H1 (cell line): ENCODE measurements at regions not wholly inside any gene's neighbourhood (a gene's known extent, or its start where the extent isn't known, plus 50 kb on each side); places are given as distances from the start of the nearest gene placed in this dataset.

Source experiments
- CTCF ChIA-PET: fragments of 300-600 bp; sonication (Branson Sonifier 250); formaldehyde crosslinking; loops from one replicate; lab custom pipeline; 2021; ENCODE audit not compliant: partially characterized antibody; lab: Charles Lee
- POLR2A ChIA-PET: fragments of 300-600 bp; sonication (Branson Sonifier 250); formaldehyde crosslinking; loops from one replicate; lab custom pipeline; 2021; ENCODE audit warnings: inconsistent platforms; ENCODE audit not compliant: partially characterized antibody; lab: Charles Lee
- DNase-seq, 2 experiments: peaks; one replicate each; pipeline versions ENCODE4 v3.0.0 to v3.0.0-alpha.2; 2010 to 2022; ENCODE audit warnings: low spot score in 2 of 2, low read depth in 1 of 2, mixed read lengths in 1 of 2
- FAIRE-seq: peaks from 2 replicates; lab custom pipeline; 2011; peaks lifted over from hg19 to GRCh38; lab: Jason Lieb, UNC
- H2AFZ ChIP-seq: 2 replicates; pipeline ENCODE4 v1.8.1; 2012; ENCODE audit warnings: low read length, inconsistent platforms
- H2AK5ac ChIP-seq: 2 replicates; pipeline ENCODE4 v1.6.1; 2013; ENCODE audit warnings: low read depth, low read length
- H2BK120ac ChIP-seq: replicated peaks from 2 replicates; pipeline ENCODE3; 2013; ENCODE audit warnings: low read depth, low read length, inconsistent platforms
- H2BK12ac ChIP-seq: 2 replicates; pipeline ENCODE4 v1.6.1; 2013; ENCODE audit warnings: low read depth, low read length
- H2BK15ac ChIP-seq: 2 replicates; pipeline ENCODE4 v1.6.1; 2013; ENCODE audit warnings: low read length
- H2BK20ac ChIP-seq: 2 replicates; pipeline ENCODE4 v1.6.1; 2013; ENCODE audit warnings: low read length
- H2BK5ac ChIP-seq: 2 replicates; pipeline ENCODE4 v1.6.1; 2013; ENCODE audit warnings: low read depth, low read length
- H3K14ac ChIP-seq: 2 replicates; pipeline ENCODE4 v1.6.1; 2013; ENCODE audit warnings: inconsistent platforms; ENCODE audit not compliant: insufficient read length
- H3K18ac ChIP-seq: 2 replicates; pipeline ENCODE4 v1.6.1; 2013; ENCODE audit warnings: low read length; ENCODE audit errors: extremely low read depth
- H3K23ac ChIP-seq: 2 replicates; pipeline ENCODE4 v1.6.1; 2013; ENCODE audit warnings: inconsistent platforms; ENCODE audit not compliant: insufficient read length
- H3K23me2 ChIP-seq: 2 replicates; pipeline ENCODE4 v1.6.1; 2013; ENCODE audit warnings: low read depth, low read length
- H3K27ac ChIP-seq: 2 replicates; pipeline ENCODE4 v1.6.1; 2011; ENCODE audit warnings: low read depth, low read length, inconsistent platforms
- H3K27me3 ChIP-seq, 4 experiments: replicated peaks in 1 of 4; 1 replicate in 1 of 4; 2 replicates in 3 of 4; pipeline versions ENCODE4 v1.6.1 to v1.8.1; 2011 to 2013; ENCODE audit warnings: low read length in 3 of 4, mild to moderate bottlenecking in 3 of 4, inconsistent platforms in 2 of 4, mixed read lengths in 2 of 4, moderate library complexity in 1 of 4; ENCODE audit not compliant: control insufficient read depth in 3 of 4, insufficient read depth in 3 of 4; ENCODE audit errors: extremely low read depth in 1 of 4
- H3K36me3 ChIP-seq, 4 experiments: 2 replicates each; pipeline versions ENCODE4 v1.6.1 to v1.8.1; 2011 to 2013; ENCODE audit warnings: mild to moderate bottlenecking in 4 of 4, low read length in 3 of 4, moderate library complexity in 2 of 4, control low read depth in 1 of 4, inconsistent platforms in 1 of 4; ENCODE audit not compliant: insufficient read depth in 4 of 4, control insufficient read depth in 2 of 4
- H3K4ac ChIP-seq: replicated peaks from 2 replicates; pipeline ENCODE3; 2013; ENCODE audit warnings: low read length, low read depth, mixed read lengths, inconsistent platforms; ENCODE audit not compliant: insufficient read length
- H3K4me1 ChIP-seq, 4 experiments: replicated peaks in 1 of 4; 1 replicate in 1 of 4; 2 replicates in 3 of 4; pipeline versions ENCODE4 v1.6.1 to v1.8.1; 2011 to 2013; ENCODE audit warnings: low read length in 3 of 4, inconsistent platforms in 2 of 4, mixed read lengths in 1 of 4; ENCODE audit not compliant: insufficient read depth in 4 of 4, control insufficient read depth in 3 of 4
- H3K4me2 ChIP-seq, 2 experiments: 2 replicates each; pipeline versions ENCODE4 v1.6.1 to v1.8.1; 2011 to 2013; ENCODE audit warnings: low read depth in 2 of 2, low read length in 2 of 2, control low read depth in 1 of 2, inconsistent platforms in 1 of 2, mild to moderate bottlenecking in 1 of 2; ENCODE audit not compliant: insufficient read depth in 1 of 2
- H3K4me3 ChIP-seq, 4 experiments: fragments of 200-600, 300-600 bp in 1 of 4; sonication (generic), shearing (Covaris generic), sonication (Bioruptor Twin) in 1 of 4; 2 replicates each; pipeline versions ENCODE4 v1.5.1 to v1.8.1; 2011 to 2016; ENCODE audit warnings: low read length in 4 of 4, low read depth in 3 of 4, control low read depth in 2 of 4, inconsistent platforms in 2 of 4, mild to moderate bottlenecking in 2 of 4, mixed read lengths in 1 of 4, moderate library complexity in 1 of 4; ENCODE audit not compliant: insufficient read depth in 2 of 4; ENCODE audit errors: extremely low read depth in 1 of 4
- H3K56ac ChIP-seq: replicated peaks from 2 replicates; pipeline ENCODE3; 2013; ENCODE audit warnings: low read depth, mild to moderate bottlenecking, mixed read lengths, low read length, inconsistent platforms; ENCODE audit not compliant: insufficient read length
- H3K79me1 ChIP-seq: 2 replicates; pipeline ENCODE4 v1.6.1; 2013; ENCODE audit warnings: low read depth, low read length, control low read depth
- H3K79me2 ChIP-seq, 2 experiments: 2 replicates each; pipeline versions ENCODE4 v1.6.1 to v1.8.1; 2012 to 2013; ENCODE audit warnings: low read length in 2 of 2, mild to moderate bottlenecking in 2 of 2, inconsistent platforms in 1 of 2; ENCODE audit not compliant: insufficient read depth in 2 of 2, control insufficient read depth in 1 of 2
- H3K9ac ChIP-seq, 4 experiments: replicated peaks in 1 of 4; 1 replicate in 1 of 4; 2 replicates in 3 of 4; pipeline versions ENCODE4 v1.6.1 to v1.8.1; 2011 to 2013; ENCODE audit warnings: low read depth in 3 of 4, low read length in 3 of 4, control low read depth in 2 of 4, mild to moderate bottlenecking in 2 of 4, moderate library complexity in 2 of 4, inconsistent platforms in 1 of 4; ENCODE audit errors: extremely low read depth in 1 of 4
- H3K9me3 ChIP-seq, 2 experiments: 2 replicates each; pipeline versions ENCODE4 v1.6.1 to v1.8.1; 2012 to 2013; ENCODE audit warnings: mild to moderate bottlenecking in 2 of 2, moderate library complexity in 2 of 2, control low read depth in 1 of 2, inconsistent platforms in 1 of 2, low read depth in 1 of 2, low read length in 1 of 2, mixed read lengths in 1 of 2; ENCODE audit not compliant: insufficient read depth in 2 of 2
- H4K20me1 ChIP-seq, 2 experiments: replicated peaks in 1 of 2; 2 replicates each; pipeline versions ENCODE3 to v1.8.1; 2011 to 2013; ENCODE audit warnings: inconsistent platforms in 2 of 2, low read length in 2 of 2, mild to moderate bottlenecking in 1 of 2; ENCODE audit not compliant: insufficient read depth in 2 of 2, control insufficient read depth in 1 of 2
- H4K5ac ChIP-seq: 2 replicates; pipeline ENCODE4 v1.6.1; 2013; ENCODE audit warnings: low read length, low read depth, mixed read lengths, inconsistent platforms; ENCODE audit not compliant: insufficient read length
- H4K8ac ChIP-seq: 2 replicates; pipeline ENCODE4 v1.8.0; 2013; ENCODE audit warnings: mild to moderate bottlenecking, moderate library complexity, low read length, inconsistent platforms; ENCODE audit not compliant: insufficient read depth; ENCODE audit errors: extremely low read depth
- H4K91ac ChIP-seq: replicated peaks from 2 replicates; pipeline ENCODE3; 2013; ENCODE audit warnings: low read length, mixed read lengths, inconsistent platforms; ENCODE audit not compliant: insufficient read length
- BACH1 ChIP-seq: IDR thresholded peaks from 2 replicates; pipeline ENCODE4 v1.6.1; 2012; ENCODE audit warnings: low read length, improper control_type of control experiment
- BCL11A ChIP-seq, 2 experiments: IDR thresholded peaks; one replicate each; pipeline ENCODE4 v1.6.1; 2011; ENCODE audit warnings: low read depth in 2 of 2, low read length in 2 of 2, mild to moderate bottlenecking in 2 of 2
- CREB1 ChIP-seq: IDR thresholded peaks from 2 replicates; pipeline ENCODE4 v1.6.1; 2012; ENCODE audit warnings: inconsistent platforms
- CTBP2 ChIP-seq: IDR thresholded peaks from 2 replicates; pipeline ENCODE4 v1.7.0; 2011; ENCODE audit warnings: borderline replicate concordance, mild to moderate bottlenecking, moderate library complexity, mixed read lengths, low read length; ENCODE audit not compliant: insufficient read depth, insufficient read length
- E2F6 ChIP-seq: IDR thresholded peaks from 2 replicates; pipeline ENCODE4 v1.6.1; 2012; ENCODE audit warnings: inconsistent platforms
- EP300 ChIP-seq, 2 experiments: IDR thresholded peaks; 1 replicate in 1 of 2; 2 replicates in 1 of 2; pipeline ENCODE4 v1.6.1; 2011 to 2012; ENCODE audit warnings: low read depth in 2 of 2, low read length in 2 of 2, mild to moderate bottlenecking in 2 of 2, borderline replicate concordance in 1 of 2, inconsistent platforms in 1 of 2, moderate library complexity in 1 of 2
- EZH2 ChIP-seq: fragments of 200-600 bp; sonication (generic); IDR thresholded peaks from 2 replicates; pipeline ENCODE4 v1.7.1; 2012; ENCODE audit warnings: low read depth, mild to moderate bottlenecking, moderate library complexity, low read length, inconsistent platforms; ENCODE audit not compliant: severe bottlenecking
- JUND ChIP-seq: IDR thresholded peaks from 2 replicates; pipeline ENCODE4 v1.6.1; 2011; ENCODE audit warnings: mild to moderate bottlenecking, improper control_type of control experiment, low read length
- KDM1A ChIP-seq: fragments of 200-600, 300-600 bp; sonication (generic); IDR thresholded peaks from 2 replicates; pipeline ENCODE4 v1.7.1; 2016; ENCODE audit warnings: mild to moderate bottlenecking, low read length, borderline replicate concordance
- KDM5A ChIP-seq: fragments of 200-600 bp; IDR thresholded peaks from 2 replicates; pipeline ENCODE4 v1.7.1; 2012; ENCODE audit warnings: mild to moderate bottlenecking, low read length, inconsistent platforms, mixed read lengths
- RBBP5 ChIP-seq: IDR thresholded peaks from 2 replicates; pipeline ENCODE4 v1.7.1; 2012; ENCODE audit warnings: low read depth, mild to moderate bottlenecking, inconsistent platforms, low read length, moderate library complexity, borderline replicate concordance
- SIX5 ChIP-seq: IDR thresholded peaks from 2 replicates; pipeline ENCODE4 v1.6.1; 2011; ENCODE audit warnings: mild to moderate bottlenecking, low read depth, low read length
- SP1 ChIP-seq: IDR thresholded peaks from 2 replicates; pipeline ENCODE4 v1.6.1; 2011; ENCODE audit warnings: low read depth, low read length
- SP2 ChIP-seq: IDR thresholded peaks from 2 replicates; pipeline ENCODE4 v1.6.1; 2012; ENCODE audit warnings: mild to moderate bottlenecking, low read length, inconsistent platforms
- TCF12 ChIP-seq: IDR thresholded peaks from 2 replicates; pipeline ENCODE4 v1.6.1; 2011; ENCODE audit warnings: low read depth, mild to moderate bottlenecking, low read length
- ZNF274 ChIP-seq: IDR thresholded peaks from 2 replicates; pipeline ENCODE4 v1.7.0; 2012; ENCODE audit warnings: low read length, borderline replicate concordance; ENCODE audit errors: extremely low read depth
- WGBS, 2 experiments: shearing (Covaris generic) in 1 of 2; methylation state at CpG; one replicate each; pipeline versions ENCODE4 v1.1.6 to v1.1.7; 2013 to 2015; ENCODE audit warnings: low lambda C conversion rate in 2 of 2, mixed read lengths in 2 of 2, inconsistent platforms in 1 of 2, low coverage in 1 of 2, missing lambda C conversion rate in 1 of 2; ENCODE audit not compliant: insufficient replicate concordance in 2 of 2, insufficient coverage in 1 of 2, insufficient read length in 1 of 2; ENCODE audit errors: extremely low coverage in 1 of 2, missing lambda C conversion rate in 1 of 2; 5-methylcytosine and 5-hydroxymethylcytosine counted together

DNA sequence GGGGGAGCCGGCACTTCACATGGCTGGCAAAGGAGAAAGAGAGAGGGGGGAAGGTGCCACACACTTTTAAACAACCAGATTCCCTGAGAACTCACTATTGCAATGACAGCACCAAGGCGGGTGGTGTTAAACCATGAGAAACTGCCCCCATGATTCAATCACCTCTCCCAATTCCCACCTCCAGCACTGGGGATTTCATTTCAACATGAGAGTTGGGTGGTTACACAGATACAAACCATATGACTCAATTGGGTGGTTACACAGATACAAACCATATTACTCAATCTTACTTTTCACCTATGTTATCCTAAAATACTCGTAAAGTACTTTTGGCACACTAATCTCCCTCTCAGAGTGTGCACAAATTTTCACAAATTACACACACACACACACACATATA is 1097.5 kb upstream of the TMPRSS15 start:
- Histone ChIP-seq H3K23ac (no peak overlapping the region), H3K14ac (no peak overlapping the region), H2BK120ac (no peak overlapping the region), H3K4me1 (no peaks in the 10 kb centered on the region), H4K5ac (no peak overlapping the region), H4K20me1 (no peaks in the 10 kb centered on the region), H2AFZ (no peak overlapping the region), H3K23me2 (no peaks in the 10 kb centered on the region), H3K9me3 (no peaks in the 10 kb centered on the region; a peak in 1 of 4 replicates), H3K4ac (no peak overlapping the region), H3K9ac (no peak overlapping the region), H2AK5ac (no peak overlapping the region), H3K79me2 (no peaks in the 10 kb centered on the region), H3K79me1 (no peaks in the 10 kb centered on the region), H2BK15ac (no peak overlapping the region), H3K18ac (no peak overlapping the region), H3K4me3 (no peak overlapping the region), H3K4me2 (no peak overlapping the region), H3K27ac (no peak overlapping the region), H3K27me3 (no peaks in the 10 kb centered on the region), H2BK5ac (no peak overlapping the region), H3K56ac (no peak overlapping the region), H4K91ac (no peak overlapping the region), H3K36me3 (no peaks in the 10 kb centered on the region), H4K8ac (no peak overlapping the region), H2BK12ac (no peak overlapping the region), H2BK20ac (no peak overlapping the region)
- FAIRE-seq (no peak), DNase-seq (no peak)
- ChIA-PET POLR2A (no interaction called here), CTCF (no interaction called here)
- 86% methylated on average over 3 of the region's 3 CpGs; no CpG with 5 or more reads in 1 of the 2 experiments for WGBS, 2 experiments
- TF ChIP-seq BCL11A (IDR thresholded peaks at IDR 0.05; ENCODE audit: low read depth in 2 of 2, low read length in 2 of 2), result no peak
- no peak for TF ChIP-seq ZNF274
- TF ChIP-seq E2F6, result no peak
- TF ChIP-seq SP1, result no peak
- TF ChIP-seq CREB1, result no peak
- no peak for TF ChIP-seq EZH2
- no peak for TF ChIP-seq SIX5
- TF ChIP-seq KDM1A, result no peak
- no peak for TF ChIP-seq EP300 (IDR thresholded peaks at IDR 0.05; ENCODE audit: borderline replicate concordance in 1 of 2, low read depth in 2 of 2, low read length in 2 of 2)
- no peak for TF ChIP-seq BACH1
- no peak for TF ChIP-seq KDM5A
- no peak for TF ChIP-seq CTBP2
- TF ChIP-seq SP2, result no peak
- TF ChIP-seq JUND, result no peak
- no peak for TF ChIP-seq RBBP5
- TF ChIP-seq TCF12, result no peak
